Left lobe of liver (tissue), 2 donors: ENCODE measurements at regions not wholly inside any gene's neighbourhood (a gene's known extent, or its start where the extent isn't known, plus 50 kb on each side); places are given as distances from the start of the nearest gene placed in this dataset.

Source experiments
- ATAC-seq: fragments of 200-7000 bp; cut with Tn5 transposase; one replicate; pipeline ENCODE4 v1.9.1; 2020; ENCODE audit warnings: mild to moderate bottlenecking, moderate library complexity
- DNase-seq: peaks from one replicate; pipeline ENCODE4 v3.0.0-alpha.2; 2020; ENCODE audit warnings: low spot score
- donor health status: DM: no; HTN: no; CAD: no; lungs with moderate emphysema.
- donor health status: DM: no; HTN: yes; CAD: no.

GRCh38 chr11:97717922-97718321 lies 1302.8 kb upstream of the CNTN5 start:
- no peak for ATAC-seq
- no peak for DNase-seq

DNA sequence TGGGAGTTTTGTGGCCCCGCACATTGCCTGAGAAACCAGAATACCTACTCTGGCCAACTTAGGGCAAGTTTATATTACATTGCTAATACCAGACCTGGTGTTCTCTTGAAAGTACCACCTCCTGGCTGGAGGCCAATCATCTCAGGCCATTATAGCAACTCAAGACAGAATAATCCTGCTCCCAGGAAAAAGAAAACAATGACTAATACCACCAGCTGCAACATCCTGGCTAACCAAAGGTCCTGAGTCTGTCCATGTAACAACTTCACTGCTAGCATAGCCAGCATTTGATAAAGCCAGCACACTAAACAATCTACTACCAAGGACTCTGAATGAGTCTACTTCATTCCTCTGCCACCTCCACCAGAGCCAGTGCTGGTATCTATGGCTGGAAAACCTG lies 1298.7 kb upstream of the CNTN5 start:
- no peak for DNase-seq
- no peak for ATAC-seq

DNA sequence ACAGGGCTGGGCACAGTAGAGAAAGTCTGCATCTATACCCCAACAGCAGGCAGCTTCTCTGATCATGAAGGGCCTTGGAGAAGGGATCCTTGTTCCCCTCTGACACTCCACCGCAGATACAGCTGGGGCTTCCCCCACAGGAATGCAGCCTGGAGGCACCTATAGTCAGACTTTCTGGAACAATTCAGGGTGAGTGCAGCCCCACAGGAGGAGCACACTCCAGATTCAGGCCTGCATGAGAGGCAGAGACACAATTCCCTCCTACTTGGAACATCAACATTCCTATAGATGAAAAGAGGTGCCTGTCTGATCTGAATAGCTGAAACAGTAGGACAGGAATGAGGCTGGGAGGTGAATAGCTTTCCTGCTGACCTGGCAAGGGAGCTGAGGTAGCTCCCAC lies 1298.0 kb upstream of the CNTN5 start:
- no peak for ATAC-seq
- DNase-seq: no peak

- ATAC-seq (no peak), DNase-seq (no peak)
Observed at GRCh38 chr11:97729546-97730272, 1291.0 kb upstream of the CNTN5 start.

- DNase-seq: no peak
- no peak for ATAC-seq
Observed at GRCh38 chr11:97732011-97732632, 1288.6 kb upstream of the CNTN5 start.

GRCh38 chr11:97738751-97739150 lies 1282.0 kb upstream of the CNTN5 start:
- ATAC-seq: no peak
- DNase-seq: no peak

DNA sequence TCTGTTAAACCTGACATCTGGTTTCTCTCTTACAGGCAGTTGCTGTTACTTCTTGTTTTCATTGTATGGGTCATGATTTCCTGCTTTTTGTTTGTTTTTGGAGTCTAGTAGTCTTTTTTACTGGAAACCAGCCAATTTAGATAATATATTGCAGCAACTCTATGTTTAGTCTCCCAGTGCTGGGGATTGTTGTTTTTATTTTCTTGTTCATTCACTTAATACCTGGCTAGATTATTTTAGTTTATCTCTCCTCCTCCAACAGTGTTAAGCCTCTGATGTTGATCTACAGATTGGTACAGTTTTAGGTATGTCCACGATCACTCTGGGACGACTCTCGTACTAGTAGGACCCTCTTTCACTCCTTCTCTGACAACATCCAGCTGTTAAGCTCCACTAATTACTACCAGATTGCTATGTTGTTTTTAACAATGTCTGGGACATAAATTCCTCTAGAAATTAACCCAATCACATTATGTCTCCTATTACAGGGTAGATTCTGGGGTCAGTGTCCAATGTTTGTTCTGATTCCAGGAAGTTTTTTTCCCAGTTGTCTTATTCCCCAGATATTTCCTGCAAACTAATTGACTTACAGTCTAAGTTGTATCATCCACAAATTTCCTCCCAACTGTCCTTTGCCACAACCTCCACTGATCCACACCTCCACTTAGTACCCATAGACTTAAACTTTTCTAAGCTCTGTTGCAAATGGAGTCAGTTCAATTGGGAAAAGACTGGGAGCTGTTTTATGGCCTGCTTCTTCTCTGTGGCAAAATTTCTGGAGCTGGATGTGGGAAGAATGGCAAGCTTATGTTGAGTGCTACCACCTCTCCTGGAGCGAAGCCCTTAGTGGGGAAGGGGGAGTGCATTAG lies 1280.6 kb upstream of the CNTN5 start:
- DNase-seq: no peak
- ATAC-seq: peak; percentile 29

DNA sequence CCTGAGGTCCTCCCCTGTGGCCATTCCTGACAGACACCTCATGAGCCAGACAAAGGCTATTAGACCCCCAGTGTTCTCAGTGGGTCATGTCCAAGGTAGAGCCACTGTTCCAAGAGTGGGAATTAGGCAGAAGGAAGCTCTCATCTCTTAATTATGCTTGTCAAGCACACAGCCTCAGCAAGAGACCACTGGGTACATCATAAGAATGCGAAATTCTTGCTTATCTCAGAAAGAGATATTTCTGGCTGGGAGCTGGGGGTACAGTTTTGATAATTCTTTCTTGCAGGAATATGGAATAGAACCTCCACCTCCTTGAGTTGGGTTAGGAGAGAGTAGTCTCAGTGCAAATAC lies 1280.0 kb upstream of the CNTN5 start:
- ATAC-seq (no peak), DNase-seq (no peak)

DNA sequence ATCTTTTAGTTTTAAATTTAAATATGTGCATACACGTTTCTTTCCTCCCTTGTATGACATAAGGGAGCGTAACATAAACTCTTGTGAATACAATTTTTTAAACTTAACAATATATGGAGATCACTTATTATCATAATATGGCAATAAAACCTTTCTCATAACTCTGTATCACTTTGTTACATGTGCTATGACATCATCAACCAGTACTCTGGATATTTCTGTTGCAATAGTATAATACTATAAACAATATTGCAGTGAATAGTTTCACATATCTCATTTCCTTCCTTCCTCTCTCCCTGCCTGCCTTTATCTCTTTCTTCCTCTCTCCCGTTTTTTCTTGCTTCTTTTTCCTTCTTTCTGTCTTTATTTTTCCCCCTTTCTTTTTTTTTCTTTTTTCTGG lies 1278.0 kb upstream of the CNTN5 start:
- ATAC-seq (no peak), DNase-seq (no peak)

DNA sequence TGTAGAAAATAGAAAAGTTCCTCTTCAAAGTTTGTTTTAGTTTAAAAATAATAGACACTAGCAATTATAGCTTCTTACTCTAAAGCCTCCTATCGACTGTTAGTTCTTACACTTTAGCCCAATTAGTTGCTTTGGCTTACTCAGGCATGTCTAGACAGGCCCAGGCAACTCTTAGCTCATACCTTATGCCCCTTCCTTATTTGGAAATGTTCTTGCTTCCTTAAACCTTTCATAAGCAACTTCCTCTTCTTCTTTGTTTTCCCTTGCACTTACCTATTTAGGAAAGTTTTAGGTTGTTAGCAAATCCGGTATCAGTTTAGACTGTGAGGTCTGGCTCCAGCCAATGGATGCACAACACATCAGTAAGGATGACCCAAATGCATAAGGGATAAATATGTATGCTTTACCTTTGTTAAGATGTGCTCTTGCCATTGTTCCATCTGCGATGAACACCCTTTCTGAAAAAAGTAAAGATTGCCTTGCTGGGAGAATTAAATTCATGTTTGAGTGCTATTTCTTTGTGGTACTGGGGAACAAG lies 1277.5 kb upstream of the CNTN5 start:
- no peak for ATAC-seq
- no peak for DNase-seq

DNA sequence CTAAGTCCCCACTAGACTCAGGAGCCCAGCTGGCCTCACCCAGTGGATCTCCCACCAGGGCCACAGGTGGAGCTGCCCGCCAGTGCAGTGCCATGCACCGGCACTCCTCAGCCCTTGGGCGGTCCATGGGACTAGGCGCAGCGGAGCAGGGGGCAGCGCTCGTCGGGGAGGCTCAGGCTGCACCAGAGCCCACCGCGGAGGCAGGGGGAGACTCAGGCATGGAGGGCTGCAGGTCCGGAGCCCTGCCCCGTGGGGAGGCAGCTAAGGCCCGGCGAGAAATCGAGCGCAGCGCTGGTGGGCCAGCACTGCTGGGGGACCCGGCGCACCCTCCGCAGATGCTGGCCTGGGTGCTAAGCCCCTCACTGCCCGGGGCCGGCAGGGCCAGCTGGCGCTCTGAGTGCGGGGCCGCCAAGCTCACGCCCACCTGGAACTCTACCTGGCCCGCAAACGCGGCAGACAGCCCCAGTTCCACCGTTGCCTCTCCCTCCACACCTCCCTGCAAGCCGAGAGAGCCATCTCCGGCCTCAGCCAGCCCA lies 1275.2 kb upstream of the CNTN5 start:
- ATAC-seq (no peak), DNase-seq (no peak)

DNA sequence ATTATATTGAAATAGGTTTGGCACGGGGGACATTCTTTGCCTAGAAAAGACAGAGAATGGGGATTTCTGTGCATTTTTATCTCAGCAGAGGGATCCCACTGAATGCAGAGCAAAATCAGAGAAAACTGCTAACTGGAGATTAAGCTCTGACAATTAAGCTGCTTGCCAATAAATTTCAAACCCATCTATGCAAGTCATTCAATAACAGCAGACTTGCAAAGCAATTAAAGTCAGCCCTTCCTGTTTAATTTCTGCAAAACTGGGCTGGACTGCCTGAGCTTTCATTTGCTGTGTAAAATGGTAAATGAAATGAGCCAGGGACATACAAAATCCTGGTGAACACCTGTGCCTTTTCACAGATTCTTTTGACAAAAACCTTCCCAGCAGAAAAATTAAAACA lies 1273.9 kb upstream of the CNTN5 start:
- ATAC-seq (no peak), DNase-seq (no peak)

DNA sequence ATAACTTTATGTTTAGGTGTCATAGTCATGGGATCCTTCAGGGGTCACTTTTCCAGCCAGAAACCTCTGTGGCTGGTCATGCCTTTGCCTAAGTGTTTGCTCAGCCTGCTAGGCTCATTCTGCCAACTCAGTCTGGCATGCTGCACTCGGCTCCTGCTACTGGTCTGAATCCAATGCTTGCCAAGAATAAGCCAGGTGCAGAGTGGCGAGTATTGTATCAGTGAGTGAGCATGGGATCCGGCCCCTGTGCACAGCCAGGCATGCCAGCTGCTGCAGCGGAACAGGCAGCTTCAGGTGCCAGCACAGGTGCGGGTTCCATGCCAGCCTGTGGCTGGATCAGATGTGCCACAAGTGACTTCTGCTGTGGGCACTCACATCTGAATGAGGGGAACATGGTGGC lies 1269.3 kb upstream of the CNTN5 start:
- no peak for ATAC-seq
- no peak for DNase-seq

DNA sequence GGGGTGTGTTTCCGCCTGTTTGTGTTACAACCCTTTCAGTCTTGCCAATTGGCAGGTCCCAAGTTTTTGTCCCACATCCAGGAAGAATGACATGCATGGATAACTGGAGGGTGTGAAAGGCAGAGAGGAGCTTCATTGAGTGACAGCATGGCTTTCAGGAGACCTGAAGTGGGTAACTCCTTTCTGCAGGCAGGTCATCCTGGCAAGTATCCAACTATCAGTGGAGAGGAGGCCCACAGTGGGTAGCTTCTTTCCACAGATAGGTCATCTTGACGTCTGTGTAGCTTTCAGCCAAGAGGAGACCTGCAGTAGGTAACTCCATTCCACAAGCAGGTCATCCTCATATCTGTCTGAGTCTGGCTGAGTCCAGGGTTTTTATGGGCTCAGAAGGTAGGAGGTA lies 1268.8 kb upstream of the CNTN5 start:
- ATAC-seq: no peak
- DNase-seq: no peak

DNA sequence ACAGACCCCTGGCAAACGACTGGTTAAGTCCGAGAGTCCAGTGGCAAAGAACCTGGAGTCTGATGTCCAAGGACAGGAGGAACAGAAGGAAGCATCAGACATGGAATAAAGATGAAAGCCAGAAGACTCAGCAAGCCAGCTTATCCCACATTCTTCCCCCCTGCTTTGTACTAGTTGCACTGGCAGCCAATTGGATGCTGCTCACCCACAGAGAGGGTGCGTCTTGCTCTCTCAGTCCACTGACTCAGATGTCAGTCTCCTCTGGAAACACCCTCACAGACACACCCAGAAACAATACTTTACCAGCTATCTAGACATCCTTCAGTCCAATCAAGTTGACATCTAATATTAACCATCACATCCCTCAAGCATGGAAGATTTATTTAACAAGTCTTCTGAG lies 1265.8 kb upstream of the CNTN5 start:
- ATAC-seq (no peak), DNase-seq (no peak)

- ATAC-seq: no peak
- DNase-seq: no peak
Observed at GRCh38 chr11:97756571-97757335, 1264.0 kb upstream of the CNTN5 start.

DNA sequence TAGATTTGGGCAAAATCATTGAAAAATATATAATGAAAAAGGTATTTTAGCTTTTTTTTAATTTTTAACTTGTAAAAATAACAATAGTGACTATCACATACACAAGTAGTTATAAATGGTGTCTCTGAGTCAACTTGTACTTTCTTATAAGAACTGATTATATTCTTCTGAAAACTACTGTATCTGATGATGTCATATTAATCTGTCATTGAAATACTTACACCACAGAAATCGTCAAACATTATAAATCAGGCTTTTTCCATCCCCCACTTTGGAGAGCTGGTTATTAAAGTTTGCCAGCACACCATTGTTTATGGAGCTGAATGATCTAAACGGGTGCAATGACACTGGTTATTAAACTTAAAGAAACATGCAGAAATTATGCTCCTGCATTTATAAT lies 1259.6 kb upstream of the CNTN5 start:
- DNase-seq (no peak), ATAC-seq (no peak)

- no peak for ATAC-seq
- DNase-seq: no peak
Observed at GRCh38 chr11:97764193-97764592, 1256.6 kb upstream of the CNTN5 start.

DNA sequence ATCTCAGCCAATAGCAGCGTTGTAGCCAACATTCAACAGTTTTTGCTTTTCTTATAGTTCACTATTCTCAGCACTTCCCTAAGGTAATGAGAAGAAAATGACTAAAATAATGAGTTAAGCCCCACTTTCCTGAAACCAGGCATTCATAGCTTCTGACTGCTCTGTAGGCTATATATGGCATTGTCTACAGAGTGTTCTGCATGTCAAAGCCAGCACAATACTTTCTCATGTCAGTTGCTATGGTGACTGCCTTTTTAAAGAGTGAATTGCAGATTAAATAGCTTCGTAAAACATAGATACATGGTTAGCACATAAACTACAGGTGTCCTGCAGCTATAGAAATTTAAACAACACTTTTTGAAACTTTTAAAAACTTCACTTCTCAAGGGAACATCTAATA lies 1256.1 kb upstream of the CNTN5 start:
- no peak for DNase-seq
- ATAC-seq: no peak

DNA sequence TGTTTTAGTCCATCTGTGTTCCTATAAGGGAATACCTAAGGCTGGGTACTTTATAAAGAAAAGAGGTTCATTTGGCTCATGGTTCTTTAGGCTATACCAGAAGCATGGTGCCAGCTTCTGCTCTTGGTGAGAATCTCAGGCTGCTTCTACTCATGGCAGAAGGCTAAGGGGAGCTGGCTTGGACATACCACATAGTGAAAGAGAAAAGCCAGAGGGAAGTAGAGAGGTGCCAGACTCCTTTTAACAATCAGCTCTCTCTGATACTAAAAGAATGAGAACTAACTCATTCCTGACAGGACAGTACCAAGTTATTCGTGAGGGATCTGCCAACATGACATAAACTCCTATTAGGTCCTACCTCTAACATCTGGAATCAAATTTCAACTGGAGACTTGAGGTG lies 1250.2 kb upstream of the CNTN5 start:
- no peak for DNase-seq
- no peak for ATAC-seq

DNA sequence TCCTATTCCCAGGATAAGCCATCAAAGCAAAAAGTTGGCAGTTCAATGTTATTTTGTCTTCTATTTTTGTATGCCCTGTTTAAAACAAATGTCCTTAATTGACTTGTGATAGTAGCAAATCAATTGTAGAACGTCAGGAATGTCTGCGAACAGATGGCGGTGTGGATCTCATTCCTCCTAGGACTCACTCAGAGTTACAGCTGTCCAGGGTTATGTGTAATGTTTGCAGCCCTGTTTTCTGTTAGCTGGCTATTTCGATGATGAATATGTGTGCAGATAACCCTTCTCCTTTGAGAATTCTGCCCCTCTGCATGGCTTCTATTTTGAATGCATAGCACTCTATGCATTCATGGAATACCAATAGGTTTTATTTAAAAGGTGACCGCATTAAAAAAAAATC lies 1248.0 kb upstream of the CNTN5 start:
- ATAC-seq: no peak
- DNase-seq: no peak
